HCT116 (cell line): ENCODE measurements at regions not wholly inside any gene's neighbourhood (a gene's known extent, or its start where the extent isn't known, plus 50 kb on each side); places are given as distances from the start of the nearest gene placed in this dataset.

Experiments used
- ATAC-seq: fragments of 200-7000 bp; cut with Tn5 transposase; 2 replicates; pipeline ENCODE4 v1.9.1; 2020; ENCODE audit warnings: mild to moderate bottlenecking, moderate library complexity
- BruUV-seq: library from RNA; stranded (reverse); fragments of 400-500 nt; replicated peaks from 2 replicates; lab custom pipeline; 2021; lab: Mats Ljungman, UMichigan
- CTCF ChIA-PET: fragments of 300-600 bp; sonication (Branson Sonifier 250); formaldehyde crosslinking; loops from one replicate; lab custom pipeline; 2021; ENCODE audit warnings: antibody characterized with exemption; lab: Charles Lee
- POLR2A ChIA-PET: fragments of 300-600, 350-600 bp; sonication (Branson Sonifier 250); formaldehyde crosslinking; loops from one replicate; lab custom pipeline; 2021; ENCODE audit warnings: antibody characterized with exemption; lab: Charles Lee
- RAD21 ChIA-PET, 2 experiments: fragments of 300-600 bp; sonication (Branson Sonifier 250); formaldehyde crosslinking; loops; one replicate each; lab custom pipeline; 2023; ENCODE audit warnings: low total read pairs in 2 of 2; ENCODE audit not compliant: uncharacterized antibody in 2 of 2, unreplicated experiment in 2 of 2, low non-redundant PET in 1 of 2; lab: Charles Lee
- DNase-seq: peaks from one replicate; pipeline ENCODE4 v3.0.0-alpha.2; 2010; ENCODE audit warnings: low read depth, low spot score
- H2AFZ ChIP-seq: fragments of 200-600 bp; shearing (Covaris generic), sonication (generic); 2 replicates; pipeline ENCODE4 v1.6.1; 2017; ENCODE audit warnings: low read depth, mixed run types, mixed read lengths, antibody characterized with exemption, low read length; ENCODE audit not compliant: poor library complexity, severe bottlenecking
- H3K27ac ChIP-seq: 2 replicates; pipeline ENCODE4 v1.5.1; 2012; ENCODE audit warnings: low read depth, low read length
- H3K27me3 ChIP-seq: fragments of 200-600 bp; sonication (generic); 2 replicates; pipeline ENCODE4 v1.6.1; 2016; ENCODE audit warnings: mixed run types, low read length, mixed read lengths; ENCODE audit not compliant: insufficient read depth
- H3K36me3 ChIP-seq, 2 experiments: fragments of 200-500 bp in 1 of 2; fragments of 200-600 bp in 1 of 2; sonication (Bioruptor generic) in 1 of 2; sonication (generic) in 1 of 2; 2 replicates each; pipeline versions ENCODE4 v1.5.1 to v1.6.1; 2014 to 2016; ENCODE audit warnings: low read length in 2 of 2, inconsistent platforms in 1 of 2, mixed read lengths in 1 of 2, mixed run types in 1 of 2; ENCODE audit not compliant: insufficient read depth in 2 of 2, control insufficient read depth in 1 of 2
- H3K4me1 ChIP-seq, 2 experiments: fragments of 200-600 bp in 1 of 2; sonication (generic) in 1 of 2; 2 replicates each; pipeline versions ENCODE4 v1.5.1 to v1.6.1; 2012 to 2017; ENCODE audit warnings: low read length in 2 of 2, inconsistent platforms in 1 of 2, mild to moderate bottlenecking in 1 of 2, mixed read lengths in 1 of 2, mixed run types in 1 of 2, moderate library complexity in 1 of 2; ENCODE audit not compliant: insufficient read depth in 2 of 2, control insufficient read depth in 1 of 2
- H3K4me2 ChIP-seq: fragments of 200-600 bp; sonication (generic); 2 replicates; pipeline ENCODE4 v1.6.1; 2017; ENCODE audit warnings: mixed run types, low read length, mixed read lengths
- H3K4me3 ChIP-seq, 2 experiments: fragments of 200-600 bp in 1 of 2; sonication (generic) in 1 of 2; replicated peaks in 1 of 2; 2 replicates each; pipeline ENCODE4 v1.5.1; 2011 to 2016; ENCODE audit warnings: low read length in 2 of 2, control low read depth in 1 of 2, low read depth in 1 of 2, mild to moderate bottlenecking in 1 of 2, mixed read lengths in 1 of 2, mixed run types in 1 of 2
- H3K79me2 ChIP-seq: fragments of 200-600 bp; sonication (generic); 2 replicates; pipeline ENCODE4 v1.6.1; 2017; ENCODE audit warnings: mild to moderate bottlenecking, mixed run types, low read length, moderate library complexity, mixed read lengths; ENCODE audit not compliant: insufficient read depth
- H3K9ac ChIP-seq: fragments of 200-600 bp; sonication (generic); 2 replicates; pipeline ENCODE4 v1.6.1; 2016; ENCODE audit warnings: low read length, mixed read lengths
- H3K9me2 ChIP-seq: fragments of 200-600 bp; sonication (generic), shearing (Covaris generic); 2 replicates; pipeline ENCODE4 v1.6.1; 2017; ENCODE audit warnings: mixed run types, mild to moderate bottlenecking, moderate library complexity; ENCODE audit not compliant: insufficient read depth
- H3K9me3 ChIP-seq, 2 experiments: fragments of 200-500 bp in 1 of 2; fragments of 200-600 bp in 1 of 2; sonication (Bioruptor generic) in 1 of 2; sonication (generic) in 1 of 2; 2 replicates each; pipeline ENCODE4 v1.6.1; 2014 to 2017; ENCODE audit warnings: low read length in 2 of 2, mixed read lengths in 2 of 2, inconsistent platforms in 1 of 2, low read depth in 1 of 2, mild to moderate bottlenecking in 1 of 2, mixed run types in 1 of 2, moderate library complexity in 1 of 2; ENCODE audit not compliant: control insufficient read depth in 1 of 2, insufficient read depth in 1 of 2
- H4K20me1 ChIP-seq: fragments of 200-600 bp; sonication (generic), shearing (Covaris generic); 2 replicates; pipeline ENCODE4 v1.6.1; 2017; ENCODE audit warnings: mixed run types, mild to moderate bottlenecking, moderate library complexity; ENCODE audit not compliant: insufficient read depth
- CBX3 ChIP-seq: IDR thresholded peaks from 2 replicates; pipeline ENCODE4 v1.6.1; 2012; ENCODE audit warnings: low read depth
- CEBPB ChIP-seq: IDR thresholded peaks from 2 replicates; pipeline ENCODE4 v1.6.1; 2012; ENCODE audit warnings: low read depth
- EGR1 ChIP-seq: IDR thresholded peaks from 2 replicates; pipeline ENCODE4 v1.6.1; 2012; ENCODE audit warnings: low read depth
- ELF1 ChIP-seq: IDR thresholded peaks from 2 replicates; pipeline ENCODE4 v1.6.1; 2012; ENCODE audit warnings: low read depth, borderline replicate concordance
- EZH2phosphoT487 ChIP-seq: fragments of 200-600 bp; IDR thresholded peaks from 2 replicates; pipeline ENCODE4 v1.6.1; 2018; ENCODE audit warnings: antibody characterized with exemption, borderline replicate concordance
- FOSL1 ChIP-seq: IDR thresholded peaks from 2 replicates; pipeline ENCODE4 v1.6.1; 2012; ENCODE audit warnings: low read depth
- JUND ChIP-seq: IDR thresholded peaks from 2 replicates; pipeline ENCODE4 v1.6.1; 2012
- POLR2AphosphoS5 ChIP-seq: IDR thresholded peaks from 2 replicates; pipeline ENCODE4 v1.6.1; 2011; ENCODE audit warnings: mild to moderate bottlenecking, low read depth, low read length, moderate library complexity
- SP1 ChIP-seq: IDR thresholded peaks from 2 replicates; pipeline ENCODE4 v1.6.1; 2012; ENCODE audit warnings: low read depth
- SRF ChIP-seq: IDR thresholded peaks from 2 replicates; pipeline ENCODE4 v1.6.1; 2012; ENCODE audit warnings: low read depth
- TCF7L2 ChIP-seq: IDR thresholded peaks from 2 replicates; pipeline ENCODE4 v1.7.0; 2011; ENCODE audit warnings: borderline replicate concordance, inconsistent platforms; ENCODE audit not compliant: insufficient read depth, insufficient read length; ENCODE audit errors: extremely low read depth
- YY1 ChIP-seq: IDR thresholded peaks from 2 replicates; pipeline ENCODE4 v1.6.1; 2011; ENCODE audit warnings: low read length, low read depth, moderate library complexity, mild to moderate bottlenecking; ENCODE audit not compliant: insufficient replicate concordance; ENCODE audit errors: extremely low read depth
- ZFX ChIP-seq: fragments of 450-650 bp; IDR thresholded peaks from 2 replicates; pipeline ENCODE4 v1.6.1; 2017
- intact Hi-C: fragments of 100-400 bp; cut with micrococcal nuclease; formaldehyde crosslinking; loops from 2 replicates; pipeline ENCODE4 v1.10.0; 2022
- TF ChIP-seq, protein P1 (sequence below), 3 experiments: fragments of 200-600 bp in 1 of 3; sonication (generic) in 1 of 3; IDR thresholded peaks in 2 of 3; conservative IDR thresholded peaks in 1 of 3; 2 replicates each; pipeline ENCODE4 v1.5.1; 2012 to 2017; ENCODE audit warnings: low read depth in 2 of 3, low read length in 2 of 3, antibody characterized with exemption in 1 of 3, borderline replicate concordance in 1 of 3, control low read depth in 1 of 3, mild to moderate bottlenecking in 1 of 3, mixed read lengths in 1 of 3, mixed run types in 1 of 3, moderate library complexity in 1 of 3; ENCODE audit not compliant: insufficient read depth in 1 of 3
- TF ChIP-seq, protein P2 (sequence below): IDR thresholded peaks from 2 replicates; pipeline ENCODE4 v1.6.1; 2012
- TF ChIP-seq, protein P3 (sequence below): IDR thresholded peaks from 2 replicates; pipeline ENCODE4 v1.6.1; 2012
- TF ChIP-seq, protein P4 (sequence below): IDR thresholded peaks from 2 replicates; pipeline ENCODE4 v1.6.1; 2011; ENCODE audit warnings: mild to moderate bottlenecking, low read length, moderate library complexity; ENCODE audit not compliant: insufficient replicate concordance; ENCODE audit errors: extremely low read depth

DNA sequence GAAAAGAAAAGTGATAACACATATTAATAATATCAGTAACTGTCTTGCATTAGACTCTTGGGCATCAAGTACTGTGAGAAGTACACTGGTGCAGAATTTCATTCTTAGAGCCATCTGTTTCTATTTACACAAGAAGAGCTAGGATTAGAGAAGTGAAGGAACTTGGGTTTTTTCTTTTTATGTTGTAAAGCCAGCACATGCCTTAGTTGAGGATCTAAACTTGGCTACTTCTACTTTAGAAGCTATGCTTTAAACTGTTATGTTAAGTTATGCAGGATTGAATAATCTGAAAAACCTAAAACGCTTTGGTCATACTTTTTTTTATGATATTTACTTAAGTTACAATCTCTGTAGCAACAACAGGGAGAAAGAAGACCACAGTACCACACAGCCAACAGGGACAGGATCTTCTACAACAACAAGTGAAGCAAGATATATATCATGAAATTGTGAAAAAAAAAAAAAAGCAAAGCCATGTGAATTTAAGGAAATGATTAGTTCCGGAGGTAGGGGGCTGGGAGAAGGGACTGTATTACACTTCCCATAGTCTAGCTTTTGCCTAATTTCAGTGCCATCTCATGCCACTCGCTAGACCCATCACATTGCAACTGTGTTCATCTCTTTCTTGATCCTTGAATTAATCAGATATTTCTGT is 305.1 kb upstream of the GOT2 start:
- no peaks in the 10 kb centered on the region for H3K27me3 ChIP-seq
- TF ChIP-seq ELF1 (no peak), SRF (no peak), EGR1 (no peak), EZH2phosphoT487 (no peak), TCF7L2 (no peak), YY1 (no peak), JUND (no peak), FOSL1 (no peak), CBX3 (no peak), SP1 (no peak), POLR2AphosphoS5 (no peak), ZFX (no peak), CEBPB (no peak)
- TF ChIP-seq, protein P1, sequence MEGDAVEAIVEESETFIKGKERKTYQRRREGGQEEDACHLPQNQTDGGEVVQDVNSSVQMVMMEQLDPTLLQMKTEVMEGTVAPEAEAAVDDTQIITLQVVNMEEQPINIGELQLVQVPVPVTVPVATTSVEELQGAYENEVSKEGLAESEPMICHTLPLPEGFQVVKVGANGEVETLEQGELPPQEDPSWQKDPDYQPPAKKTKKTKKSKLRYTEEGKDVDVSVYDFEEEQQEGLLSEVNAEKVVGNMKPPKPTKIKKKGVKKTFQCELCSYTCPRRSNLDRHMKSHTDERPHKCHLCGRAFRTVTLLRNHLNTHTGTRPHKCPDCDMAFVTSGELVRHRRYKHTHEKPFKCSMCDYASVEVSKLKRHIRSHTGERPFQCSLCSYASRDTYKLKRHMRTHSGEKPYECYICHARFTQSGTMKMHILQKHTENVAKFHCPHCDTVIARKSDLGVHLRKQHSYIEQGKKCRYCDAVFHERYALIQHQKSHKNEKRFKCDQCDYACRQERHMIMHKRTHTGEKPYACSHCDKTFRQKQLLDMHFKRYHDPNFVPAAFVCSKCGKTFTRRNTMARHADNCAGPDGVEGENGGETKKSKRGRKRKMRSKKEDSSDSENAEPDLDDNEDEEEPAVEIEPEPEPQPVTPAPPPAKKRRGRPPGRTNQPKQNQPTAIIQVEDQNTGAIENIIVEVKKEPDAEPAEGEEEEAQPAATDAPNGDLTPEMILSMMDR (IDR thresholded peaks at IDR 0.05 in 2 of 3, conservative IDR thresholded peaks at IDR 0.05 in 1 of 3; ENCODE audit: borderline replicate concordance in 1 of 3, insufficient read depth in 1 of 3, low read depth in 2 of 3, low read length in 2 of 3), result no peak
- TF ChIP-seq, protein P2, sequence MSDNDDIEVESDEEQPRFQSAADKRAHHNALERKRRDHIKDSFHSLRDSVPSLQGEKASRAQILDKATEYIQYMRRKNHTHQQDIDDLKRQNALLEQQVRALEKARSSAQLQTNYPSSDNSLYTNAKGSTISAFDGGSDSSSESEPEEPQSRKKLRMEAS, result no peak
- TF ChIP-seq, protein P3, sequence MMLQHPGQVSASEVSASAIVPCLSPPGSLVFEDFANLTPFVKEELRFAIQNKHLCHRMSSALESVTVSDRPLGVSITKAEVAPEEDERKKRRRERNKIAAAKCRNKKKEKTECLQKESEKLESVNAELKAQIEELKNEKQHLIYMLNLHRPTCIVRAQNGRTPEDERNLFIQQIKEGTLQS, result no peak
- TF ChIP-seq, protein P4, sequence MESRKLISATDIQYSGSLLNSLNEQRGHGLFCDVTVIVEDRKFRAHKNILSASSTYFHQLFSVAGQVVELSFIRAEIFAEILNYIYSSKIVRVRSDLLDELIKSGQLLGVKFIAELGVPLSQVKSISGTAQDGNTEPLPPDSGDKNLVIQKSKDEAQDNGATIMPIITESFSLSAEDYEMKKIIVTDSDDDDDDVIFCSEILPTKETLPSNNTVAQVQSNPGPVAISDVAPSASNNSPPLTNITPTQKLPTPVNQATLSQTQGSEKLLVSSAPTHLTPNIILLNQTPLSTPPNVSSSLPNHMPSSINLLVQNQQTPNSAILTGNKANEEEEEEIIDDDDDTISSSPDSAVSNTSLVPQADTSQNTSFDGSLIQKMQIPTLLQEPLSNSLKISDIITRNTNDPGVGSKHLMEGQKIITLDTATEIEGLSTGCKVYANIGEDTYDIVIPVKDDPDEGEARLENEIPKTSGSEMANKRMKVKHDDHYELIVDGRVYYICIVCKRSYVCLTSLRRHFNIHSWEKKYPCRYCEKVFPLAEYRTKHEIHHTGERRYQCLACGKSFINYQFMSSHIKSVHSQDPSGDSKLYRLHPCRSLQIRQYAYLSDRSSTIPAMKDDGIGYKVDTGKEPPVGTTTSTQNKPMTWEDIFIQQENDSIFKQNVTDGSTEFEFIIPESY, result no peak
- H3K9me3 ChIP-seq, result no peaks in the 10 kb centered on the region; a peak in 2 of 4 replicates
- POLR2A ChIA-PET, result no interaction called here
- H3K4me2 ChIP-seq, result no peak overlapping the region
- RAD21 ChIA-PET, result interaction anchor here in 1 of 2 experiments (0.6 kb wide), 1 partner anchor 627 kb away, joined by 3 read pairs; no protein-coding TSS in a partner anchor
- no peaks in the 10 kb centered on the region for H3K79me2 ChIP-seq
- DNase-seq (no peak), ATAC-seq (no peak)
- no peak overlapping the region for H3K4me3 ChIP-seq
- intact Hi-C loops, result no loop called here
- BruUV-seq, result no TSS peak
- no peak overlapping the region for H3K27ac ChIP-seq
- no peaks in the 10 kb centered on the region for H4K20me1 ChIP-seq
- H2AFZ ChIP-seq, result no peak overlapping the region
- H3K9me2 ChIP-seq, result no peaks in the 10 kb centered on the region
- no peaks in the 10 kb centered on the region for H3K36me3 ChIP-seq
- H3K9ac ChIP-seq, result no peak overlapping the region
- H3K4me1 ChIP-seq, result no peaks in the 10 kb centered on the region
- CTCF ChIA-PET, result no interaction called here
